Tibial nerve (tissue), 4 donors: ENCODE measurements at regions not wholly inside any gene's neighbourhood (a gene's known extent, or its start where the extent isn't known, plus 50 kb on each side); places are given as distances from the start of the nearest gene placed in this dataset.

Source experiments
- DNase-seq, 2 donors: peaks; one replicate each; pipeline ENCODE4 v3.0.0-alpha.2; 2019; ENCODE audit warnings: low spot score in 2 of 2
- H3K27ac ChIP-seq, 4 donors: fragments of 200-600 bp; sonication (generic) in 3 of 4; one replicate each; pipeline ENCODE4 v1.5.1; 2017 to 2019; ENCODE audit warnings: mild to moderate bottlenecking in 1 of 4
- H3K27me3 ChIP-seq, 2 donors: fragments of 200-600 bp; sonication (generic) in 1 of 2; one replicate each; pipeline versions ENCODE4 v1.5.1 to v1.6.0; 2017 to 2019
- H3K36me3 ChIP-seq, 3 donors: fragments of 200-600 bp; sonication (generic); one replicate each; pipeline ENCODE4 v1.5.1; 2018 to 2019
- H3K4me1 ChIP-seq, 4 donors: fragments of 200-600 bp; sonication (generic) in 3 of 4; one replicate each; pipeline ENCODE4 v1.5.1; 2017 to 2019
- H3K4me3 ChIP-seq, 4 donors: fragments of 200-600 bp; sonication (generic) in 3 of 4; one replicate each; pipeline ENCODE4 v1.5.1; 2017 to 2019; ENCODE audit warnings: mild to moderate bottlenecking in 1 of 4, moderate library complexity in 1 of 4
- H3K9me3 ChIP-seq, 4 donors: fragments of 200-600 bp; sonication (generic) in 3 of 4; one replicate each; pipeline ENCODE4 v1.5.1; 2017 to 2019
- CTCF ChIP-seq, 5 experiments: fragments of 200-600 bp in 3 of 5; fragments of 450-650 bp in 2 of 5; sonication (generic) in 3 of 5; IDR thresholded peaks; one replicate each; pipeline ENCODE4 v1.5.1; 2016 to 2019; ENCODE audit warnings: antibody characterized with exemption in 5 of 5, mild to moderate bottlenecking in 3 of 5, moderate library complexity in 2 of 5
- EP300 ChIP-seq, 2 donors: sonication (generic); formaldehyde crosslinking; IDR thresholded peaks; one replicate each; pipeline ENCODE4 v1.6.1; 2017; ENCODE audit warnings: antibody characterized with exemption in 2 of 2, mild to moderate bottlenecking in 1 of 2
- POLR2A ChIP-seq, 2 donors: fragments of 450-650 bp; IDR thresholded peaks; one replicate each; pipeline ENCODE4 v1.6.1; 2017; ENCODE audit warnings: antibody characterized with exemption in 2 of 2, mild to moderate bottlenecking in 2 of 2, moderate library complexity in 2 of 2
- WGBS, 2 donors: methylation state at CpG; one replicate each; pipeline ENCODE4 v1.1.5; 2018; 5-methylcytosine and 5-hydroxymethylcytosine counted together

DNA sequence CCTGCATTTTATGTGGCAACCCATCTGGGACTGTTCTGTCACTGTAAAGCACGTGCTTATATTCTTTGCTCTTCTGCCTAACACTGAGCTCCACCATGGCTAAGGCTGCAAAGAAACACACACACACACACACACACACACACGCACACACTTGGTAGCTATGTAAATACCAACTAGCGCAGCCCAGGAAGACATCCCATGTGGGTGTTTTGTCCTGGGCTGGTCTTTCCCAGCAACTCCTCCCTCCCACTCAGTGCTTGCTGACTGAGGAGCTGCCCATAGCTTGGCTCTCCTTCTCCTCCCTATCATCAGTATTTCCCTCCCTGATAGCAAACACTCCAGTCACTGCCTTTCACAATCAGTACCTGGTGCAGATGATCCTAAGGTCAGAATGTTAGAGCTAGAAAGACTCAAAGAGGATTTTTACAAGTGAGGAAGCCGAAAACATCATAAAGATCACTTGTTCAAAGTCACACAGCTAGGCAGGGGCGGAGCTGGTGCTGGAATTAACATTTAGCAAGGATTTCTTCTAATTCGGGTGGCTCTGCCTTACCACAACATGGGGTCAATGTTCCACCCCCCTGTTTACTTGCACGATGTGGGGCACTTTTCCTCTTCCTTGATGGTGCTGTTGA lies 377.1 kb upstream of the TBL1XR1 start:
- H3K4me3 ChIP-seq: no peak overlapping the region
- H3K9me3 ChIP-seq: no peaks in the 10 kb centered on the region
- 45 to 46% methylated on average over 7 of the region's 7 CpGs for WGBS, 2 donors
- no peaks in the 10 kb centered on the region for H3K36me3 ChIP-seq
- DNase-seq: no peak
- H3K27ac ChIP-seq: no peak overlapping the region
- H3K27me3 ChIP-seq: no peaks in the 10 kb centered on the region
- TF ChIP-seq EP300 (IDR thresholded peaks at IDR 0.05): no peak
- no peak for TF ChIP-seq CTCF (IDR thresholded peaks at IDR 0.05)
- TF ChIP-seq POLR2A (IDR thresholded peaks at IDR 0.05): no peak
- H3K4me1 ChIP-seq: peaks cover 0 to 15% (median 0%) of the 10 kb centered on the region in 4 donors

DNA sequence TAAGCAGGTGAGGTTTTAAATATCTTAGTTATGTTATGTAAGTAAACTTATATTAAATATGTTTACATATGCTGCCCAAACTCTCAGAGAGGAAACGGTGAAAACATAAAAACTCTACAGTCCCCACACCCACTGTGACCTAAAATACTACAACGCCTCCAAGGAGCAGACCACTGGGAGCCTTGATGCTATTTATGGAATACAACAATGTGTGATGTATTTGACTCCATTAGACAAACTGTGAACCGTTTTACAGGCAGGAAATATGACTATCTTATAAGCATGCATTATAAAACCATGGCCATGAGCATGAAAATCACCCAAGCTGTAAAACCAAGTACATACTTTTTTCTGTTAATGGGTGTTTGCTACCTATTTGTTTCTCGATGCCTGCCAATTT lies 379.5 kb upstream of the TBL1XR1 start:
- H3K27ac ChIP-seq: no peak overlapping the region
- WGBS, 2 donors: 45 to 56% methylated on average over 4 of the region's 4 CpGs
- no peak overlapping the region for H3K4me3 ChIP-seq
- peaks cover 0 to 15% (median 0%) of the 10 kb centered on the region in 4 donors for H3K4me1 ChIP-seq
- no peak for DNase-seq
- no peaks in the 10 kb centered on the region for H3K36me3 ChIP-seq
- no peaks in the 10 kb centered on the region for H3K9me3 ChIP-seq
- TF ChIP-seq CTCF (IDR thresholded peaks at IDR 0.05) (no peak), EP300 (IDR thresholded peaks at IDR 0.05) (no peak), POLR2A (IDR thresholded peaks at IDR 0.05) (no peak)
- no peaks in the 10 kb centered on the region for H3K27me3 ChIP-seq

DNA sequence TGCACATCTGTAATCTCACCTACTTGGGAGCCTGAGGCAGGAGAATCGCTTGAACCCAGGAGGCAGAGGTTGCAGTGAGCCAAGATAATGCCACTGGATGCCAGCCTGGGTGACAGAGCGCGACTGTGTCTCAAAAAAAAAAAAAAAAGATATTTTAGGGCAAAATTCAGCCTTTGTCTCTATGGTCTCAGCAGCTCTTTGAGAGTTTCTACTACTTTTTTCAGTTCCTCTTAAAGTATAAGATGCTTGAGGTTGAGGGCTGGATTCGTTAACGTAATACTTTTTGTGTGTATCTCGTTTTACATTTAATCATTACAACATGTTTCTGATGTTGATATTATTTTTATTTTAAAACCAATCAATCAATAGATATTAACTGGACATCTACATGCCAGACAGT lies 381.2 kb upstream of the TBL1XR1 start:
- DNase-seq: no peak
- no peak overlapping the region for H3K4me3 ChIP-seq
- no peaks in the 10 kb centered on the region for H3K27me3 ChIP-seq
- WGBS, 2 donors: 86 to 91% methylated on average over 6 of the region's 6 CpGs
- no peaks in the 10 kb centered on the region for H3K36me3 ChIP-seq
- H3K4me1 ChIP-seq: peaks cover 0 to 13% (median 0%) of the 10 kb centered on the region in 4 donors
- no peak overlapping the region for H3K27ac ChIP-seq
- TF ChIP-seq CTCF (IDR thresholded peaks at IDR 0.05): no peak
- no peak for TF ChIP-seq POLR2A (IDR thresholded peaks at IDR 0.05)
- no peak for TF ChIP-seq EP300 (IDR thresholded peaks at IDR 0.05)
- H3K9me3 ChIP-seq: no peaks in the 10 kb centered on the region

DNA sequence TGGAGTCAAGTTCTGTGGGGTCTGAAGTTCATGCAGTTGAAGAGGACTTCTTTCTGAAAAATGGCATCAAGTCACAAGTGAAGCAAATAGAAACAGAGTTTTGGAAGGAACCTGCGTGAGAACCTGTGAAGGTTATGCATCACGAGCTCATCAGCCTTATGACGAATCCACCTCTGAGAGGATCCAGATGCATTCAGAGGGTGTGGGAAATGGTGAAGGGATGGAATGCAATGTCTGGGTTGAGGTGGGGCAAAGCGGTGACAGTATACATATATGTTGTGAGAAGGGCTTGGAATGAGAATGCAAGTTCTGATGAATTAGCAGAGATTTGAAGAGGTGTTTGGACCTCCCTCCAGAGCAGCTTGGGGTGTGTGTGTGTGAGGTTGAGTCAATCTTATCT lies 382.1 kb upstream of the TBL1XR1 start:
- H3K9me3 ChIP-seq: no peaks in the 10 kb centered on the region
- H3K27ac ChIP-seq: no peak overlapping the region
- H3K27me3 ChIP-seq: no peaks in the 10 kb centered on the region
- peaks cover 0 to 4% (median 0%) of the 10 kb centered on the region in 4 donors for H3K4me1 ChIP-seq
- 95 to 97% methylated on average over 4 of the region's 4 CpGs for WGBS, 2 donors
- H3K4me3 ChIP-seq: no peak overlapping the region
- DNase-seq: no peak
- no peaks in the 10 kb centered on the region for H3K36me3 ChIP-seq
- TF ChIP-seq CTCF (IDR thresholded peaks at IDR 0.05) (no peak), EP300 (IDR thresholded peaks at IDR 0.05) (no peak), POLR2A (IDR thresholded peaks at IDR 0.05) (no peak)

GRCh38 chr3:177580437-177580836 lies 383.2 kb upstream of the TBL1XR1 start:
- Histone ChIP-seq H3K4me3 (no peak overlapping the region), H3K36me3 (no peaks in the 10 kb centered on the region), H3K4me1 (no peaks in the 10 kb centered on the region), H3K27me3 (no peaks in the 10 kb centered on the region), H3K9me3 (no peaks in the 10 kb centered on the region), H3K27ac (no peak overlapping the region)
- TF ChIP-seq CTCF (IDR thresholded peaks at IDR 0.05): no peak
- TF ChIP-seq EP300 (IDR thresholded peaks at IDR 0.05): no peak
- no peak for TF ChIP-seq POLR2A (IDR thresholded peaks at IDR 0.05)
- 66 to 73% methylated on average over 2 of the region's 2 CpGs for WGBS, 2 donors
- no peak for DNase-seq
